Stomach (tissue), 8 donors: ENCODE measurements at regions not wholly inside any gene's neighbourhood (a gene's known extent, or its start where the extent isn't known, plus 50 kb on each side); places are given as distances from the start of the nearest gene placed in this dataset.
A peak's percentile ranks its signal among the peaks of the same experiment; 100 is the strongest.

Experiments
- DNase-seq, 2 donors: peaks; one replicate each; pipeline versions ENCODE4 v3.0.0 to v3.0.0-alpha.2; 2013 to 2019
- H3K27ac ChIP-seq, 5 donors: fragments of 200-600 bp in 4 of 5; sonication (generic) in 4 of 5; one replicate each; pipeline ENCODE4 v1.5.1; 2013 to 2019; ENCODE audit warnings: mild to moderate bottlenecking in 1 of 5, moderate library complexity in 1 of 5
- H3K27me3 ChIP-seq, 3 donors: fragments of 200-600 bp; sonication (generic); one replicate each; pipeline ENCODE4 v1.5.1; 2017 to 2019; ENCODE audit warnings: mixed run types in 1 of 3
- H3K36me3 ChIP-seq, 4 donors: fragments of 200-600 bp; sonication (generic); 1 replicate in 3 of 4; 2 replicates in 1 of 4; pipeline ENCODE4 v1.5.1; 2016 to 2019
- H3K4me1 ChIP-seq, 4 donors: fragments of 200-600 bp; sonication (generic); one replicate each; pipeline ENCODE4 v1.5.1; 2016 to 2019
- H3K4me3 ChIP-seq, 4 donors: fragments of 200-600 bp; sonication (generic) in 3 of 4; one replicate each; pipeline ENCODE4 v1.5.1; 2016 to 2019; ENCODE audit warnings: mild to moderate bottlenecking in 1 of 4
- H3K9me3 ChIP-seq, 4 donors: fragments of 200-600 bp; sonication (generic); one replicate each; pipeline ENCODE4 v1.5.1; 2016 to 2019
- EP300 ChIP-seq: sonication (generic); formaldehyde crosslinking; IDR thresholded peaks from one replicate; pipeline ENCODE4 v1.6.1; 2017; ENCODE audit warnings: antibody characterized with exemption
- POLR2A ChIP-seq, 4 donors: fragments of 450-650 bp; IDR thresholded peaks; one replicate each; pipeline ENCODE4 v1.6.1; 2016; ENCODE audit warnings: antibody characterized with exemption in 4 of 4, control low read depth in 2 of 4, mild to moderate bottlenecking in 1 of 4, moderate library complexity in 1 of 4
- POLR2AphosphoS5 ChIP-seq, 3 donors: sonication (generic); formaldehyde crosslinking; IDR thresholded peaks; one replicate each; pipeline ENCODE4 v1.6.1; 2016; ENCODE audit warnings: antibody characterized with exemption in 3 of 3
- WGBS, 5 donors: extraction: QIAGEN DNeasy Blood & Tissue Kit in 3 of 5; methylation state at CpG; one replicate each; pipeline versions ENCODE4 v1.1.5 to v1.1.7; 2013 to 2018; 5-methylcytosine and 5-hydroxymethylcytosine counted together
- intact Hi-C: fragments of 100-400 bp; cut with DNase I; formaldehyde crosslinking; loops from one replicate; pipeline ENCODE4 v1.15.1; 2023; ENCODE audit warnings: low total_unique reads
- TF ChIP-seq, protein P1 (sequence below), 7 experiments: fragments of 450-650 bp in 4 of 7; fragments of 200-600 bp in 3 of 7; sonication (generic) in 3 of 7; IDR thresholded peaks; one replicate each; pipeline ENCODE4 v1.5.1; 2016 to 2019; ENCODE audit warnings: antibody characterized with exemption in 7 of 7, control low read depth in 2 of 7, mild to moderate bottlenecking in 1 of 7
- donor health status: healthy with polysubstance abuse.
- donor health status: Bipolar disorder and iron deficiency.
- donor health status: healthy.

DNA sequence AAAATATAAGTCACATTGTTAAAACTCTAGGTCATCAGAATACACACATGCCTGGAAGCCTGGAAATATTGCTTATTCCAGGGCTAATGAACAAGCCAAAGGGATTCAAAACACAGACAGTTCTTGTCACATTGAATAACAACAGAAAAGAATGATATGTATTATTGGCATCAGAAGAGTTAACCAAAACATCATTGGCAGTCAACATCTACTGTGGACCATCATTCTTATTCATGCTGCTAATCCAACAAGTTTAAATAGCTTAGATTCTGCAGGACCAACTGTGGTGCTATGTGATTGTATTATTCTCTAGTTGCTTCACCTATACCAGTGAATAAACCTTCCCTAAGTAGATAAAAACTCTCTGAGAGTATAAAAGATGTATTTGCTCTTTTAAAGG is 198.3 kb downstream of the NEBL start:
- intact Hi-C loops = no loop called here
- no peaks in the 10 kb centered on the region for H3K36me3 ChIP-seq
- H3K4me1 ChIP-seq = no peaks in the 10 kb centered on the region
- TF ChIP-seq, protein P1, sequence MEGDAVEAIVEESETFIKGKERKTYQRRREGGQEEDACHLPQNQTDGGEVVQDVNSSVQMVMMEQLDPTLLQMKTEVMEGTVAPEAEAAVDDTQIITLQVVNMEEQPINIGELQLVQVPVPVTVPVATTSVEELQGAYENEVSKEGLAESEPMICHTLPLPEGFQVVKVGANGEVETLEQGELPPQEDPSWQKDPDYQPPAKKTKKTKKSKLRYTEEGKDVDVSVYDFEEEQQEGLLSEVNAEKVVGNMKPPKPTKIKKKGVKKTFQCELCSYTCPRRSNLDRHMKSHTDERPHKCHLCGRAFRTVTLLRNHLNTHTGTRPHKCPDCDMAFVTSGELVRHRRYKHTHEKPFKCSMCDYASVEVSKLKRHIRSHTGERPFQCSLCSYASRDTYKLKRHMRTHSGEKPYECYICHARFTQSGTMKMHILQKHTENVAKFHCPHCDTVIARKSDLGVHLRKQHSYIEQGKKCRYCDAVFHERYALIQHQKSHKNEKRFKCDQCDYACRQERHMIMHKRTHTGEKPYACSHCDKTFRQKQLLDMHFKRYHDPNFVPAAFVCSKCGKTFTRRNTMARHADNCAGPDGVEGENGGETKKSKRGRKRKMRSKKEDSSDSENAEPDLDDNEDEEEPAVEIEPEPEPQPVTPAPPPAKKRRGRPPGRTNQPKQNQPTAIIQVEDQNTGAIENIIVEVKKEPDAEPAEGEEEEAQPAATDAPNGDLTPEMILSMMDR (IDR thresholded peaks at IDR 0.05) = no peak
- no peak for TF ChIP-seq EP300
- no peak for TF ChIP-seq POLR2A (IDR thresholded peaks at IDR 0.05)
- TF ChIP-seq POLR2AphosphoS5 (IDR thresholded peaks at IDR 0.05) = no peak
- no peak overlapping the region for H3K4me3 ChIP-seq
- no peak for DNase-seq
- H3K9me3 ChIP-seq = peaks cover 0 to 18% (median 8%) of the 10 kb centered on the region in 4 donors
- H3K27ac ChIP-seq = no peak overlapping the region
- no peaks in the 10 kb centered on the region for H3K27me3 ChIP-seq

DNA sequence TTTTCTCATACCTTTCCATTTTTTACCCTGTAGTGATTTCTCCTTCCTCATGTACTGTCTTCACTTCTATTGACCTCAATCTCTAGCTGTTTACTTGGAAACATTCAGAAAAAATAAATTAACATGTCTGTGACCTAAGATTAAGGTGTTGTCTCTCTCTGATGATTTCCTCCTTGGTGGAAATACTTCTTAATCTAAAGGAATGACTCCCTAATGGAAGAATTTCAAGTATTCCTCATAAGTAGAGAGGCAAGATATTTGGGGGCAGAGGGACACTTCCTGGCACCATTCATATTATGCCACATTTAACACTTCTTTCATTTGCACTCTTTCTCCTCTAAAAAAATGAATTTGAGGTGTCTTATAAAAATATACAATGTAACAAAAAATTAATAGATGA is 202.8 kb downstream of the NEBL start:
- intact Hi-C loops = no loop called here
- Histone ChIP-seq H3K36me3 (no peaks in the 10 kb centered on the region), H3K4me3 (no peak overlapping the region), H3K9me3 (no peaks in the 10 kb centered on the region), H3K4me1 (no peaks in the 10 kb centered on the region), H3K27ac (no peak overlapping the region), H3K27me3 (no peaks in the 10 kb centered on the region)
- TF ChIP-seq POLR2A (IDR thresholded peaks at IDR 0.05) (no peak), EP300 (no peak), POLR2AphosphoS5 (IDR thresholded peaks at IDR 0.05) (no peak)
- TF ChIP-seq, protein P1 (IDR thresholded peaks at IDR 0.05) = no peak
- no peak for DNase-seq

DNA sequence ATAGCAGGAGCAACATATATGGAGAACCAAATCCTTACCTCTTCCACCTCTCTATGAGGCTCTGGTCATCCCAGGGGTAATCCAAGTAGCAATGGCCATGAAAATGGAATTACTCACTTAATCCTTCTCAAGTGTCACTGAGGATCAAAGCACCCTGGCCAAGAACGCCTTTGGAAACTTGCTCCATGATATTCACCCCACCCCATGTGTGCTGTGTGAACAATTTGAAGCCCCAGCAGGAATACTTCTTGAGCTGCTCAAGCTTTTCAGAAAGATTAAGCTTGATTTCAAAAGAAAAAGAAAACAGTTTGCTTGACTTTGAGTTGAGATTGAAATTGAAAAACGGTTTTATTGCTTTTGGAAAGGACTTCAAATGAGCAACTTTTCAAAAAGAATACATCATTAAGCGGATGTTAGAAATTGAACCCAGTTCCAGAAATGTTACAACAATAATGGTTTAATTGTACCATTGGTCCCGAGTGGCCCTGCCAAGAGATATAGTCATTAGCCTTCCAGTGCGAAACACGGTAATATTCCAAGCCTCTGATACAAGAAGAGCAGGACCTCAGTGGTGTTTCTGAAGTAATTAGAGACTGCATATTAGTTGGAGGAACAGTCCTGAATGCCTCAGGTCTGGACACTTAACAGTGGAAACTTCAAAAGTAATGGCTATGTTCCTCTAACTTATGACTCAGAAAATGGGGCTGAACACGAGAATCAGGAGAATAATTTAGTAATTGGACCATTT is 208.1 kb downstream of the NEBL start:
- 74 to 81% (median 80%) methylated on average over 7 of the region's 7 CpGs for WGBS, 5 donors
- Histone ChIP-seq H3K27me3 (no peaks in the 10 kb centered on the region), H3K4me3 (no peak overlapping the region), H3K4me1 (no peaks in the 10 kb centered on the region), H3K36me3 (no peaks in the 10 kb centered on the region), H3K9me3 (no peaks in the 10 kb centered on the region), H3K27ac (no peak overlapping the region)
- no peak for DNase-seq
- TF ChIP-seq POLR2AphosphoS5 (IDR thresholded peaks at IDR 0.05) (no peak), POLR2A (IDR thresholded peaks at IDR 0.05) (no peak), EP300 (no peak)
- TF ChIP-seq, protein P1 (IDR thresholded peaks at IDR 0.05) = no peak
- intact Hi-C loops = no loop called here

DNA sequence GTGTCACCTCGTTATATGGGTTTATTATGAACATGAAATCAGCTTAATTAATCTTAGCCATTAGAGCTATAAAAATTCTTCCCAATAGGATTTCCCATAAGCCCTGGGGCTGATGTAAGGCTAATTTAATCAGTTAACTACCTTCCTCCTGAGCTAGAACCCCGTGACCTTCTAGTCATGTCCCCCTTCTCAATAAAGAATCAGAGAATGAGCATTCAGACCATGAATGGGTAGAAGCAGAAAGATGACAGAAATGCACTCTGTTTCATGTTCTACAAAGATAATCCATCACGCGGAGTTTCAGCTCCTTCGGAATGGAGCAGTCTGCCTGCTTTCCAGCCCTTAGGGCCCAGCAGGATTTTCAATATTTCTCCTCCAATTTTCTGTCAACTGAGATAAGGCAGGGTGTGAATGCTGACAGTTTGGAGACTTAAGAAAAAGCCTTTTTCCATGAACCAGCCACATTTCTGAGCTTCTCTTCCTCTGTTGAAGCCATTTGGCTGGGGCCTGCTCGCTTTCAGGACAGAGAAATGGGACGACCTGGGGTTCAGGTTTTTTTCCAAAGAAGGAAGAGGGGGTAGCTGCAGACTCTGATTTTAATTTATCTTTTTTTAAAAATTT is 211.0 kb downstream of the NEBL start:
- no peaks in the 10 kb centered on the region for H3K4me1 ChIP-seq
- intact Hi-C loops = no loop called here
- no peak overlapping the region for H3K27ac ChIP-seq
- DNase-seq = peak in 1 of 2 donors; percentile 30
- H3K4me3 ChIP-seq = no peak overlapping the region
- no peaks in the 10 kb centered on the region for H3K36me3 ChIP-seq
- TF ChIP-seq, protein P1 (IDR thresholded peaks at IDR 0.05) = no peak
- no peak for TF ChIP-seq EP300
- TF ChIP-seq POLR2AphosphoS5 (IDR thresholded peaks at IDR 0.05) = no peak
- TF ChIP-seq POLR2A (IDR thresholded peaks at IDR 0.05) = no peak
- H3K27me3 ChIP-seq = no peaks in the 10 kb centered on the region
- WGBS, 5 donors = 76 to 79% (median 77%) methylated on average over 7 of the region's 7 CpGs
- no peaks in the 10 kb centered on the region for H3K9me3 ChIP-seq
